ENCODE measurements at regions not wholly inside any gene's neighbourhood (a gene's known extent, or its start where the extent isn't known, plus 50 kb on each side); places are given as distances from the start of the nearest gene placed in this dataset.

DNA sequence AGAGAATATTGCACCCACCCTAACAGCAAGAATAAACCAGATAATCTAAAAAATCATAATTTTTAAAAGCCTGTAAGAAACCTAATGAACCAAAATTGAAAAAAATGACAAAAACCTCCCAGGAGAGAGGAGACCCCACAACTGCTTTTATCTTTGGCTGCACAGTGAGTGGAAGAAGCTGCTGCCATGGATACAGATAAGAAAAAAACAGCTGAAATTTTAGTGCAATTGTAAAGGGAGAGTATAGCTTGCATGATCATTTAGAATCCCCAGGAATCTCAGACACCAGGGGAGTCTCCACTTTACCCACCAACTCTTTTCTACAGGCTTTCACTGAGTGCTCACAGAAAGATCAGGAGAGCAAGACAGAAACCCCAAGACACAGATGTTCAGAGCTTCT lies 338.1 kb upstream of the NCKAP5 start:
- Histone ChIP-seq H3K4me1 (ENCODE audit: insufficient read depth, insufficient read length) (no peaks in the 10 kb centered on the region), H3K4me3 (ENCODE audit: insufficient read length, low read depth) (no peak overlapping the region), H3K36me3 (ENCODE audit: insufficient read depth, insufficient read length, low read length) (no peaks in the 10 kb centered on the region), H3K9me3 (ENCODE audit: insufficient read depth, low read length) (peaks cover 14% of the 10 kb centered on the region; the same call in 1 of the 2 replicates), H3K9ac (ENCODE audit: insufficient read length, low read depth) (no peak overlapping the region), H3K27me3 (ENCODE audit: insufficient read depth, insufficient read length) (no peaks in the 10 kb centered on the region)
- DNase-seq (ENCODE audit: low read depth, low spot score): no peak
- TF ChIP-seq ZNF274 (IDR thresholded peaks at IDR 0.05; ENCODE audit: low read depth, low read length) (no peak), SUZ12 (IDR thresholded peaks at IDR 0.05; ENCODE audit: extremely low read depth, insufficient read depth, insufficient read length) (no peak), YY1 (IDR thresholded peaks at IDR 0.05; ENCODE audit: insufficient read depth, insufficient read length) (no peak)

DNA sequence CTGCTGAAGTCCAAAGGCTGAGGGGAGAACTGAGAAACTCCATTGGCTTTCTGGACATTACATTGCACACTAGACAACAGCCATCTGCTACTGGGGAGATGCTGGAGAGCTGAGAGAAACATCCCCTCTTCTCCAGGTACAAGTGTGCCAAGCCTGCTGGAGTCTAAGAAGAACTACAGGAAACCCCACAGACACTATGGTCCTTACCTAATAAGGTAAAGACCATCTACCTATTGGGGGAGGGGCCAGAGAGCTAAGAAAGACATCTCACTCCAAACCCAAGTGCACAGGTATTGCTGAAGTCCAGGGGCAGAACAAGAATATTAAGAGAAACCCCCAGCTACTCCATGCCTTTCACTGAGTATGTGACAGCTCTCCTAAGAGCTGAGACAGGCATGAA lies 338.7 kb upstream of the NCKAP5 start:
- Histone ChIP-seq H3K27me3 (ENCODE audit: insufficient read depth, insufficient read length) (no peaks in the 10 kb centered on the region), H3K4me3 (ENCODE audit: insufficient read length, low read depth) (no peak overlapping the region), H3K36me3 (ENCODE audit: insufficient read depth, insufficient read length, low read length) (no peaks in the 10 kb centered on the region), H3K4me1 (ENCODE audit: insufficient read depth, insufficient read length) (no peaks in the 10 kb centered on the region), H3K9ac (ENCODE audit: insufficient read length, low read depth) (no peak overlapping the region), H3K9me3 (ENCODE audit: insufficient read depth, low read length) (peaks cover 14% of the 10 kb centered on the region; the same call in 1 of the 2 replicates)
- DNase-seq (ENCODE audit: low read depth, low spot score): no peak
- TF ChIP-seq ZNF274 (IDR thresholded peaks at IDR 0.05; ENCODE audit: low read depth, low read length) (no peak), YY1 (IDR thresholded peaks at IDR 0.05; ENCODE audit: insufficient read depth, insufficient read length) (no peak), SUZ12 (IDR thresholded peaks at IDR 0.05; ENCODE audit: extremely low read depth, insufficient read depth, insufficient read length) (no peak)

DNA sequence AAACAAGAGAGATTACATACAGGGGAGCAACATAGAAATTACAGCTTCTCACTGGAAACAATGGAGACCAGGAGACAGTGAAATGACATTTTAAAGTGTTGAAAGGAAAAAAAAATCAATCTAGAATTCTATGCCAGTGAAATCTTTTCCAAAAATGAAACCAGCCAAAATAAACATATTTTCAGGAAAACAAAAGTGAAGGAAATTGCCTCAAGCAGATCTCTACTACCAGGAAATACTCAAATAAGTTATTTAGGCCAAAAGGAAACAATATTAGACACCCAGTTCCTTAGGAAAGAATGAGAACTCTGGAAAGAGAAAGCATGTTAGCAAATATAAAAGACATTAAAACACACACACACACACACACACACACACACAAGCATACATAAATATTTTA lies 339.9 kb upstream of the NCKAP5 start:
- H3K9me3 ChIP-seq (ENCODE audit: insufficient read depth, low read length): peaks cover 14% of the 10 kb centered on the region; the same call in 1 of the 2 replicates
- no peaks in the 10 kb centered on the region for H3K36me3 ChIP-seq (ENCODE audit: insufficient read depth, insufficient read length, low read length)
- no peak for TF ChIP-seq ZNF274 (IDR thresholded peaks at IDR 0.05; ENCODE audit: low read depth, low read length)
- TF ChIP-seq YY1 (IDR thresholded peaks at IDR 0.05; ENCODE audit: insufficient read depth, insufficient read length): no peak
- no peak for TF ChIP-seq SUZ12 (IDR thresholded peaks at IDR 0.05; ENCODE audit: extremely low read depth, insufficient read depth, insufficient read length)
- no peaks in the 10 kb centered on the region for H3K4me1 ChIP-seq (ENCODE audit: insufficient read depth, insufficient read length)
- no peaks in the 10 kb centered on the region for H3K27me3 ChIP-seq (ENCODE audit: insufficient read depth, insufficient read length)
- no peak for DNase-seq (ENCODE audit: low read depth, low spot score)
- H3K4me3 ChIP-seq (ENCODE audit: insufficient read length, low read depth): no peak overlapping the region
- H3K9ac ChIP-seq (ENCODE audit: insufficient read length, low read depth): no peak overlapping the region

DNA sequence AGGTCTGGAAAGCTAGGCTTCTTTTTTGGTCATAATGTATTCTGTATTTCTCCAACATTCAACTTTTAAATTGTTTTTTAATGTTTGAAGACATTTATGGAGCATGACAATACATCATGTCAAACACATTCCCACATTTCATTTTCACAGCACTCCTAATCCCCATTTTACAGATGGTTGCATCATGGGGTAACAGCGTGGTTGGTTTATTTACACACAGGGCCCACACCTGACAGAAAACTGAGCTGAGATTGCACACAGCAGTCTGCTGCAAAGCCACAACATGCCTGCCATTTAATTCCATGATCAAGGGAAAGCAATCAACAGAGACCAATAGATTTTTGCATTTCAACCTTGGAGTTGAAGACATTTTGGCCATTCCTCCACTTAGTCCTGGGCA lies 335.7 kb upstream of the MGAT5 start:
- H3K27me3 ChIP-seq (ENCODE audit: insufficient read depth, insufficient read length): no peaks in the 10 kb centered on the region
- TF ChIP-seq ZNF274 (IDR thresholded peaks at IDR 0.05; ENCODE audit: low read depth, low read length) (no peak), SUZ12 (IDR thresholded peaks at IDR 0.05; ENCODE audit: extremely low read depth, insufficient read depth, insufficient read length) (no peak), YY1 (IDR thresholded peaks at IDR 0.05; ENCODE audit: insufficient read depth, insufficient read length) (no peak)
- no peaks in the 10 kb centered on the region for H3K4me1 ChIP-seq (ENCODE audit: insufficient read depth, insufficient read length)
- H3K36me3 ChIP-seq (ENCODE audit: insufficient read depth, insufficient read length, low read length): no peaks in the 10 kb centered on the region
- no peak for DNase-seq (ENCODE audit: low read depth, low spot score)
- H3K9me3 ChIP-seq (ENCODE audit: insufficient read depth, low read length): no peaks in the 10 kb centered on the region
- no peak overlapping the region for H3K4me3 ChIP-seq (ENCODE audit: insufficient read length, low read depth)
- no peak overlapping the region for H3K9ac ChIP-seq (ENCODE audit: insufficient read length, low read depth)

DNA sequence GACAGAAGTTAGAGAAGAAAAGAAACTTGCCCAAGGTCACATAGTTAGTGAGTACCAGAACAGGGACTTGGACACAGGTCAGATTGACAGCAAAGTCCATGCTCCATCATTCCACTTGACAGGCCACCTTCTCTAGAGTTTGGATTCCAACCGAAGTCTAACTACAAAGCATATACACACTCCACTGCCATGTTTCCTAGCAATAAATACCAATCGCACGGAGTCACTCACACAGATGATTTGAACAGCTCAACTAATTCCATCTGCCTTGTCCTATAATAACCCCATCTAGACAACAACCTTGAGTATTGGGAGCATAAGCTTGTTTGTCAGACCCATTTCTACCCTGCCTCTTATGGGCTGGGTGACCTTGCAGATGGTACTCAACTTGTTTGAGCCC lies 334.6 kb upstream of the MGAT5 start:
- DNase-seq (ENCODE audit: low read depth, low spot score): no peak
- H3K4me3 ChIP-seq (ENCODE audit: insufficient read length, low read depth): no peak overlapping the region
- no peak for TF ChIP-seq ZNF274 (IDR thresholded peaks at IDR 0.05; ENCODE audit: low read depth, low read length)
- no peak for TF ChIP-seq SUZ12 (IDR thresholded peaks at IDR 0.05; ENCODE audit: extremely low read depth, insufficient read depth, insufficient read length)
- TF ChIP-seq YY1 (IDR thresholded peaks at IDR 0.05; ENCODE audit: insufficient read depth, insufficient read length): no peak
- no peak overlapping the region for H3K9ac ChIP-seq (ENCODE audit: insufficient read length, low read depth)
- H3K4me1 ChIP-seq (ENCODE audit: insufficient read depth, insufficient read length): no peaks in the 10 kb centered on the region
- no peaks in the 10 kb centered on the region for H3K27me3 ChIP-seq (ENCODE audit: insufficient read depth, insufficient read length)
- no peaks in the 10 kb centered on the region for H3K9me3 ChIP-seq (ENCODE audit: insufficient read depth, low read length)
- no peaks in the 10 kb centered on the region for H3K36me3 ChIP-seq (ENCODE audit: insufficient read depth, insufficient read length, low read length)

DNA sequence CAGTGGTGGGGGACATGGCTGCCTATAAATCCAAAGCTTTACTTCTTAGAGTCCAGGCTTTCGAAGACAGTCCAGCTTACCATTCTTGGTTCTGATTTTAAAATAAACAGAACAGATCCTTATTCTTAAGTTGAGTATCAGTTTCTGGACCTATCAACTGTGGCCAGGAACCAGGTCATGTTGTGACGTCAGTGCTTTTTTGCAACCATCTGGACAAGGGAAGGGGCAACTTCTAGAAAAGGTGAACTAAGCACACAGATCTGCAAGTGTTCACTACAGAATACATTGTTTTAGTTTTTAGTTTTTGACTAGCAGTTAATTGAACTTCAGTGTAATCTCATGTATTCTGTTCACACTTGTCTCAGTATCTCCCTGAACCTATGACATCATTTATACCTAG lies 326.0 kb upstream of the MGAT5 start:
- no peaks in the 10 kb centered on the region for H3K27me3 ChIP-seq (ENCODE audit: insufficient read depth, insufficient read length)
- H3K4me3 ChIP-seq (ENCODE audit: insufficient read length, low read depth): no peak overlapping the region
- TF ChIP-seq YY1 (IDR thresholded peaks at IDR 0.05; ENCODE audit: insufficient read depth, insufficient read length): no peak
- TF ChIP-seq ZNF274 (IDR thresholded peaks at IDR 0.05; ENCODE audit: low read depth, low read length): no peak
- TF ChIP-seq SUZ12 (IDR thresholded peaks at IDR 0.05; ENCODE audit: extremely low read depth, insufficient read depth, insufficient read length): no peak
- DNase-seq (ENCODE audit: low read depth, low spot score): no peak
- no peak overlapping the region for H3K9ac ChIP-seq (ENCODE audit: insufficient read length, low read depth)
- no peaks in the 10 kb centered on the region for H3K9me3 ChIP-seq (ENCODE audit: insufficient read depth, low read length)
- H3K36me3 ChIP-seq (ENCODE audit: insufficient read depth, insufficient read length, low read length): no peaks in the 10 kb centered on the region
- no peaks in the 10 kb centered on the region for H3K4me1 ChIP-seq (ENCODE audit: insufficient read depth, insufficient read length)

DNA sequence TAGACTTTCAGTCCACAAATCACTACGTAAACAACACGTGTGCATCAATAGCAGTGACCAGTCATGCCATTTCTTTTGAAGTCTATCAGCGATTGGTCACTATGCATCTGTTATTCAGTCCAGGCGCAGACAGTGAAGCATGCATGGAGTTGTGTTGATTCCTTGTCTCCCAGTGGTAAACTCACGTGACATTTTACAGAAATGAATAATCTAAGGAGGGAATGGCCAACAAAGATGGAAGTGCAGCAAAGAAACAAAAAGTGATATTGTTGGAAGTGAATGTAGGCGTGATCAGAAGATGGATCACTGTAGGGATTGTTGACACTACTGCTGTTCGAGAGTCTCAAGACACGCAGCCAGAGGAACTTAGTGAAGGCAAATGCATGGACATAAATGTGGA lies 317.8 kb upstream of the MGAT5 start:
- Histone ChIP-seq H3K9me3 (ENCODE audit: insufficient read depth, low read length) (no peaks in the 10 kb centered on the region), H3K4me3 (ENCODE audit: insufficient read length, low read depth) (no peak overlapping the region), H3K36me3 (ENCODE audit: insufficient read depth, insufficient read length, low read length) (no peaks in the 10 kb centered on the region), H3K4me1 (ENCODE audit: insufficient read depth, insufficient read length) (no peaks in the 10 kb centered on the region), H3K27me3 (ENCODE audit: insufficient read depth, insufficient read length) (no peaks in the 10 kb centered on the region), H3K9ac (ENCODE audit: insufficient read length, low read depth) (no peak overlapping the region)
- DNase-seq (ENCODE audit: low read depth, low spot score): no peak
- TF ChIP-seq YY1 (IDR thresholded peaks at IDR 0.05; ENCODE audit: insufficient read depth, insufficient read length) (no peak), SUZ12 (IDR thresholded peaks at IDR 0.05; ENCODE audit: extremely low read depth, insufficient read depth, insufficient read length) (no peak), ZNF274 (IDR thresholded peaks at IDR 0.05; ENCODE audit: low read depth, low read length) (no peak)
